HG02852 (cell line): ENCODE measurements at regions not wholly inside any gene's neighbourhood (a gene's known extent, or its start where the extent isn't known, plus 50 kb on each side); places are given as distances from the start of the nearest gene placed in this dataset.

Experiments
- ATAC-seq: cut with Tn5 transposase; IDR thresholded peaks from one replicate; pipeline ENCODE4 v1.9.1; 2021; ENCODE audit warnings: mild to moderate bottlenecking, moderate library complexity; ENCODE audit not compliant: unreplicated experiment

- ATAC-seq: no peak
Observed at GRCh38 chr15:95269242-95270183, 1038.2 kb downstream of the MCTP2 start.

- no peak for ATAC-seq
Observed at GRCh38 chr15:95274101-95274500, 1042.7 kb downstream of the MCTP2 start.

DNA sequence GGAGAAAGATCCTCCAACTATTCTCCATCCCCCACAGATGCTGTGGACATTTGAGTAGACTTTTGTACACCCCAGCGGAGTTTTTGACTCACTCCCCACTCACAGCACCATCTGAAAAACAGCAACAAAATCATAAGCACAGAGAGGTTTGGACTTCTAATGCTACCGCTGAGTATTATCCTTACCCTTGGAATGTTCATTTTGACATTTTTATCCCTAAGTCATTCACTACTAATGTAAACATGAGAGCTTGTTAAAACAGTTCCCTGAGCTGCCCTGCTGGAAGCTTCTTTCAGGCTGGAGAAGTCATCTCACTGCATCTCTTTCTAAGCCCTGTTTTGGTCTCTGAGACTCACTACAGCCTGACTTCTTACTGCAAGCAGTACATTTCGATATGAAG, 1045.9 kb downstream of the MCTP2 start:
- ATAC-seq: no peak

DNA sequence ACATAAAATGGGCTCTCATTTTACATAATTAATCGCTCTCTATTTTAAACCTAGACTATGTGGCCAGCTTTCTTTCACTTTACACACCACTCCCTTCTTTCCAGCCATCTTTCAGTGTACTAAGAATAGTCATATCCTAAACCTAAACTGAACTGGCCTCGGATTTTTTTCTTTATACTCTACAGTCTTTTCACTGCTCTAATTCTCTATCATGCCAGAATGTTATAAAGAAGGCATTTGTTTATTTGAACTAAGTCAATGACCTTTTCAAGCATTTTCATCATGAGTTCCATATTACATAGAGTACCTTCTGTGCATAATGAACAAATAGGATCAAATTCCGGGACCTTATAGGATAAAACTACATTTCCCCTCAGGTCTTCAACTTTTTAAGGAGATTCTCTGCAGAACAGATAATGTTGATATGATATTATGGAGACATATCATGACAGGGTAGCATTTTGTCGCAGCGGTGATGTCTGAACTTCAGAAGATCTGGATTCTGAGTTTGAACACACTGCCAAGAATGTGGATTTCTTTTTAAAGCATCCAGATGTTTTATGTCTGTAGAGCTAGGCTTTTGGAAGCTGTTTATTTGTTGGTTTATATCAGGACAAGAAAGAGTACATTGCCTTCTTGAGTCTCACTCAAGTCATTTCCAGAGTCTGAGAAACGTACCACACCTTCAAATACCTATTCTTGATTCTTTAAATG, 1047.3 kb downstream of the MCTP2 start:
- no peak for ATAC-seq

GRCh38 chr15:95279277-95280019, 1048.1 kb downstream of the MCTP2 start:
- no peak for ATAC-seq

- ATAC-seq: no peak
Observed at GRCh38 chr15:95280711-95281110, 1049.3 kb downstream of the MCTP2 start.

DNA sequence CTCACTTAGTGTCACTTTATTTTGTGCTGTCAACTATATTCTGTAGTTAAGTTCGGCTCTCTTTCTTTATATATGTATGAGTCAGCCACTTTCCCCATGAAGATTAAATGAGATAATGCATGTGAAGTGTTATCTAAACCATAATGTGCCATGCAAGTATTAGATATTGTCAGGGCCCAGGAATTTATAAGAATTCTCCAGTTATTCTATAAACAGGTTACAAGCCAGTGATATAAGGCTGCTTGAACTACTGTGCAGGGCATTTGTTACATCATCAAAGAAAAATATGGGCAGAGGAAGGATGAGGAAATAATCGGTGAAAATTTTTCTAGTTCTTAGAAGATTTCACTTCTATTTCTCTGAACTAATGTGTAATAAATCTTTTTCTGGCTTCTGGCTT, 1049.0 kb upstream of the NR2F2 start:
- ATAC-seq: no peak

GRCh38 chr15:95284492-95284891, 1046.0 kb upstream of the NR2F2 start:
- no peak for ATAC-seq

GRCh38 chr15:95284933-95285421, 1045.5 kb upstream of the NR2F2 start:
- ATAC-seq: no peak

DNA sequence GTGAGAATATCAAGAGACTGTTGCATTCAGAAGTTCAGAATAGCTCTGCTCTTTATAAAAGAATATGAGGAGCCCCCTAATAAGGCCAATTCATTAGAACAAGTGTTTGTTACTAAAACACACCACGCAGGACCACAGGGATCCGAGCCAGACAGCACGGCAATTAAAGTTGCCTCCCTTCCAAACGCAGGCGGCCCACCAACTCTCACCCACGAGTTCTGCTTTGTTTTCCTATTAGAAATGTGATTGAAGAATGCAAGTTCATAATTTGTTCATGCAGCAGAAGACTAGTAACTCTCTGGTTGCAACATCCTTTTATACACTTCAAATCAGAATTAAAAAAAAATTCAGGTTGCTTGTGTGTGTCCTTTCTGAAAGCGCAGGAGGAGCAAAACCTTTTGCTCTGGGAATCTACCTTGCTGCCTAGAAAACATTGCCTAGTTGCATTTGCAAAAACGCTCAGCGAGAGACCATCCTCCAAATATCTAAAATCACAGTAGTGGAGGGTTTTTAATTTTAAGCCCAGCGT, 1044.1 kb upstream of the NR2F2 start:
- ATAC-seq: no peak

GRCh38 chr15:95287720-95288103, 1042.8 kb upstream of the NR2F2 start:
- ATAC-seq: no peak

DNA sequence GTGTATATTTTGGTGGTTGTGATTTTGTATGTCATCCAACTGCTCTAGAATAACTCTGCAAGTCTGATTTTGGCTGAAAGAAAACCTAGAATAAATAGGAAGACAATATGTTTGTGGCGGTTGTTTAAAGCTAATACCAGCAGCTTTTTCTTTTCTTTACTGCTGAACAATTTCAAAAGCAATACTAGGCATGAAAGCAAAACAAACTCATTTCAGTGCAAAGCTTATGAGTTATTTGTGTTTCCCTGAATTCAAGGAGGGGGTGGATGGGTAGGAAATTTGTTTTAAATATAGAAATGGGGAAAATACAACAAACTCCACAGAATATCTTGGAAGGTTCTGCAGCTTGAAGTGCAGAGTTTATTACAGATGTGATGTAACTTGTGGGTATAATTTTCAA, 1041.9 kb upstream of the NR2F2 start:
- ATAC-seq: no peak

DNA sequence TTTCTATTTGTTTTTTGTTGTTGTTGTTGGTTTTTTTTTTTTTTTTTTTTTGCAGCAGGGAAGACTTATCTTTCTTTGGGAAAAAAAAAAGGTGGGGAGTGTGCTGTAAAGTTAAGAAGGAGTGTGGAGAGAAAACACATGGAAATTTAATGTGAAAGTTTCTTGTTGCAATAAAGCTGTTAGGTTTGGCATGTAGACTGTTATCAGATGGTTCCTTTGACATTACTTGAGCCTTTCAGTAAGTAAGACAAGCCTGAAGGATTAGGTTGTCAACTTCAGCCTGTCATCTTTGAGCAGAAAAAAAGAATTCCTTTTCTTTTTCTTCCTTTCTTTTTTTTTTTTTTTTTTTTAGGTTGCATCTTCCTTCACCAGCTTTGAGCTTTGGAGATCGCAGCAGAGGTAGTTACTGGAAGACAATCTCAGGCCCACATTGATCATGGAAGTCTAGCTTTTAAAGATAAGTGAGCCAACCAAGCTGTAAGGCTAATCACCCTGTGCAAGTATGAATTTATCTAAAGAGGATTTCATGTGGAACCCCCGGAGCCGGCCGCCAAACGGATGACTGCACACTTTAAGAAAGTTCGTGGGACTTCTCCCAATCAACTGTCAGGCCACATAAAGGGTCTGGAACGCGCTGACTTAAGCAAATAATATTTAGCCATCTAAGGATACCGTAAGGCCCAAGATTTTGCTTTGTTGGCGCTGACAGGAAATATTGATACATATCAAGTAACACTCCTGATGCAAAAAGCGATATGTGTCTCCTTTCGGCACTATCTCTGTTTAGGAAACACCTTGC, 1040.1 kb upstream of the NR2F2 start:
- ATAC-seq: no peak

DNA sequence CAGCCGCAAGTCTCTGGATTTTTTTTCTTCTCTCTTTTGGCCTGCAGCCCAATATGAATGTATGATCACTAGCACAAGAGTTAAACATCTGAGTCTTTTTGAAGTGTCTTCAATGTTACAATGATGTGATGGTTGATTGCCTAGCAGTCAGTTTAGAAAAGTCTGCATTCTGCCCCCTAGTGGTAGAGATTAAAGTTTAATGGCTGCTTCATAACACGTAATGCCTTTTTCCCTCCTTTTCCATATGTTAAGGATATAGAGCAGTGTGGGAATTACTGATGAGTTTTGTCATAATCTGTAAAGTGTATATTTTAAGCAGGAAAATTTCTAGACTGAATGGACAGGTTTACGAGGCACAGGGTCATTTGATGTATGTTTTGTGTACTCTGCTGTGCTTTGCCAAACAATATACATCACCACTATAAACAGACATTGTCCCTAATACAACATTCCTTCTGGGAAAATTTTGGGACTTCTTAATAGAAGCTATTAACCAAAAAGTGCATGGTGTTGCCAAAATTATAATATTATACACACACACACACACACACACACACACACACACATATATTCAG, 1038.5 kb upstream of the NR2F2 start:
- peak; percentile 50 for ATAC-seq

DNA sequence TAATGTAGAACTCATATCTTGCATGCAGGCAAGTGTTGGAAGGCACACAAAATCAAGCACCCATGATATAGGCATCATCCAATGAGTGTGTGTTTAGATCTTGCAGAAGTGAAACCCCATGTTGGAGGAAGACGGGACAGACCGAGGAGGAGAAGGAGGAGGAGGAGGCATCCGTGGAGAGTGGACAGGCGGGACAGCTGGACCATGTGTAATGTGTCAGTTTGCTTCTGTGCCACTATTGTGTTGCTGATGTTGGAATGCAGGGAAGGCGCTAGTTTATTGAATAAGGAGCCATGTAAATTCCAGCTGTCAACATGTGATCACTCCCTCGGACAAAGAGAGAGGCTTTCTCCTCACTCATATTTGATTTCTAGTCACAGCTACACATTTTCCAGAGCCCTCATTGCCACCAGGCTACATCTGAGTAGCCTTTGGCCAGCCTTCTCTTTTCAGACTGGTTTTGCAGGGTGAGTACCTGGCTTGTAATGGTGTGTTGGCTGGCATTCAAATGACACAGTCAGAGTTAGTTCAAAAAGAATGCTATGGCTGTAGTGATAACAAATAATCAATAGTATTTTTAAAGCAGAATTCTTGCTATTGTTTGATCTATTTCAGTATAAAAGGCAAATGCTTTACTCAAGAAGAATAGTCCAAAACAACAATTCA, 1037.6 kb upstream of the NR2F2 start:
- ATAC-seq: no peak

- ATAC-seq: no peak
Observed at GRCh38 chr15:95293456-95294031, 1037.0 kb upstream of the NR2F2 start.

- no peak for ATAC-seq
Observed at GRCh38 chr15:95295363-95295762, 1035.1 kb upstream of the NR2F2 start.

GRCh38 chr15:95295896-95296625, 1034.4 kb upstream of the NR2F2 start:
- ATAC-seq: no peak
